ENCODE measurements at regions not wholly inside any gene's neighbourhood (a gene's known extent, or its start where the extent isn't known, plus 50 kb on each side); places are given as distances from the start of the nearest gene placed in this dataset.

DNA sequence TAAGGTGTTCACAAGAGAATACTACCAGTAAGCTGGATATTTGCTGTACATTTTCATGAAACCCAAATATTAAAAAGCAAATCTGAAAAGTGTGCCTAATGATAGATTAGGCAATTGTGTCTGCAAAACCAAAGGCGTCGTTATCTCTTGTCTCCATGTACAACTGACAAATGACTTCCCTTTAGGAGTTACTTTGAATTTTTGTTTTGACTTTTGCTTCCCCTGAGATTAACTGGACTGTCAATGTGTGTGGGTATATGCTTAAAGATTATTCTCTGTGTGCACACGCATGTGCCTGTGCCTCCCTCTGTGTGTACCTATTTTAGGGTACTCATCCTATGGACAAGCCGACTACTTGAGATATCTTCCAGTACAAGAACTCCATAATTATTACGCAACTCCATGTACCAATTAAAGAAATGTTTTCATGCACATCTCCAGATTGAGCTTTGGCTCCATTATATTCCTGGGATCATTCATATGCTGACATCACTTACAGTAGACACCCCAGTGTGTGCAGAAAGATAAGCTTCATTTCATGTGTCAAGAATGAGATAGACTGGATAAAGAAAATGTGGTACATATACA is 431.2 kb upstream of the ADAMTS9 start:
- no peak for TF ChIP-seq POLR2AphosphoS5 (IDR thresholded peaks at IDR 0.05)
- no peak for TF ChIP-seq POLR2A (IDR thresholded peaks at IDR 0.05)

Measured in gastroesophageal sphincter (tissue), 2 donors.